Glomerular endothelial cell (primary cell): ENCODE measurements at regions not wholly inside any gene's neighbourhood (a gene's known extent, or its start where the extent isn't known, plus 50 kb on each side); places are given as distances from the start of the nearest gene placed in this dataset.
"Not testable (repeated sequence)": the region's sequence is repeated elsewhere in the genome, so short reads cannot be mapped to it uniquely, and the experiment has no call there.

ENCODE experiments used
- DNase-seq: peaks from one replicate; pipeline ENCODE4 v3.0.0-alpha.2; 2011; ENCODE audit warnings: low read depth, low spot score; ENCODE audit errors: extremely low read depth

- no peak for DNase-seq
Measured at GRCh38 chr2:156909983-156910382, 347.5 kb upstream of the GALNT5 start.

- DNase-seq, result no peak
Measured at GRCh38 chr2:156915332-156915731, 342.2 kb upstream of the GALNT5 start.

GRCh38 chr2:156918410-156918809 lies 339.1 kb upstream of the GALNT5 start:
- no peak for DNase-seq

GRCh38 chr2:156930423-156930822 lies 327.1 kb upstream of the GALNT5 start:
- DNase-seq, result no peak

GRCh38 chr2:156933645-156934225 lies 323.8 kb upstream of the GALNT5 start:
- no peak for DNase-seq

- no peak for DNase-seq
Measured at GRCh38 chr2:156935616-156936015, 321.9 kb upstream of the GALNT5 start.

- no peak for DNase-seq
Measured at GRCh38 chr2:156937430-156937829, 320.1 kb upstream of the GALNT5 start.

- no peak for DNase-seq
Measured at GRCh38 chr2:156944871-156945270, 312.6 kb upstream of the GALNT5 start.

- no peak for DNase-seq
Measured at GRCh38 chr2:156947261-156947660, 310.2 kb upstream of the GALNT5 start.

- no peak for DNase-seq
Measured at GRCh38 chr2:156955701-156956100, 301.8 kb upstream of the GALNT5 start.

- no peak for DNase-seq
Measured at GRCh38 chr2:156956161-156956560, 301.3 kb upstream of the GALNT5 start.

GRCh38 chr2:156958374-156958773 lies 299.1 kb upstream of the GALNT5 start:
- no peak for DNase-seq

- no peak for DNase-seq
Measured at GRCh38 chr2:156959481-156959880, 298.0 kb upstream of the GALNT5 start.

GRCh38 chr2:156982615-156983014 lies 274.9 kb upstream of the GALNT5 start:
- no peak for DNase-seq

- no peak for DNase-seq
Measured at GRCh38 chr2:156986339-156986988, 271.0 kb upstream of the GALNT5 start.

- no peak for DNase-seq
Measured at GRCh38 chr2:156999661-157000060, 257.8 kb upstream of the GALNT5 start.

- DNase-seq, result no peak
Measured at GRCh38 chr2:157004789-157005188, 252.7 kb upstream of the GALNT5 start.

GRCh38 chr2:157015015-157015575 lies 242.4 kb upstream of the GALNT5 start:
- no peak for DNase-seq

- not testable (repeated sequence) for DNase-seq
Measured at GRCh38 chr2:157023264-157023663, 234.2 kb upstream of the GALNT5 start.

- DNase-seq, result no peak
Measured at GRCh38 chr2:157024129-157024528, 233.4 kb upstream of the GALNT5 start.

- DNase-seq, result peak; percentile 64
Measured at GRCh38 chr2:157032017-157032416, 225.5 kb upstream of the GALNT5 start.

GRCh38 chr2:157036726-157037125 lies 220.8 kb upstream of the GALNT5 start:
- no peak for DNase-seq
